K562 (cell line): ENCODE measurements at regions not wholly inside any gene's neighbourhood (a gene's known extent, or its start where the extent isn't known, plus 50 kb on each side); places are given as distances from the start of the nearest gene placed in this dataset.

Source experiments
- ATAC-seq: fragments of 200-7000 bp; cut with Tn5 transposase; 3 replicates; pipeline ENCODE4 v1.9.1; 2020; ENCODE audit warnings: moderate library complexity
- BruUV-seq: library from RNA; stranded (reverse); fragments of 400-500 nt; replicated peaks from 2 replicates; lab custom pipeline; 2021; lab: Mats Ljungman, UMichigan
- CTCF ChIA-PET: fragments of 300-600 bp; formaldehyde crosslinking; extraction: SDS; loops from one replicate; lab custom pipeline; 2021; ENCODE audit warnings: low intra/inter-chr PET ratio; lab: Yijun Ruan, JAX
- POLR2A ChIA-PET: fragments of 300-600, 350-650 bp; sonication (Branson Sonifier 250); formaldehyde crosslinking; extraction: SDS; loops from one replicate; lab custom pipeline; 2021; ENCODE audit warnings: antibody characterized with exemption, inconsistent platforms; lab: Yijun Ruan, JAX
- DNase-seq, 4 experiments: peaks; one replicate each; pipeline versions ENCODE4 v3.0.0 to v3.0.0-alpha.2; 2011 to 2018; ENCODE audit warnings: low spot score in 3 of 4, mixed read lengths in 3 of 4; ENCODE audit errors: extremely low read depth in 1 of 4
- FAIRE-seq: peaks from 2 replicates; lab custom pipeline; 2011; peaks lifted over from hg19 to GRCh38; lab: Jason Lieb, UNC
- H2AFZ ChIP-seq: 2 replicates; pipeline ENCODE4 v1.6.0; 2011; ENCODE audit warnings: low read depth, low read length, control low read depth, inconsistent platforms
- H3K27ac ChIP-seq: fragments of 200-600 bp; 3 replicates; pipeline ENCODE4 v1.8.0; 2011; ENCODE audit warnings: low read depth, mild to moderate bottlenecking, control low read depth, inconsistent platforms, low read length, moderate library complexity, mixed read lengths; ENCODE audit errors: extremely low read depth
- H3K27me3 ChIP-seq, 2 experiments: fragments of 300-600 bp in 1 of 2; 2 replicates in 1 of 2; 3 replicates in 1 of 2; pipeline versions ENCODE4 v1.6.0 to v1.8.0; 2011; ENCODE audit warnings: inconsistent platforms in 2 of 2, low read length in 2 of 2, mild to moderate bottlenecking in 1 of 2, mixed read lengths in 1 of 2, moderate library complexity in 1 of 2; ENCODE audit not compliant: control insufficient read depth in 2 of 2, insufficient read depth in 2 of 2
- H3K36me3 ChIP-seq: fragments of 300-600 bp; 3 replicates; pipeline ENCODE4 v1.8.0; 2011; ENCODE audit warnings: mild to moderate bottlenecking, low read length, inconsistent platforms; ENCODE audit not compliant: control insufficient read depth, insufficient read depth
- H3K4me1 ChIP-seq, 2 experiments: fragments of 200-600 bp in 1 of 2; replicated peaks in 1 of 2; 2 replicates in 1 of 2; 3 replicates in 1 of 2; pipeline versions ENCODE4 v1.5.1 to v1.8.0; 2011; ENCODE audit warnings: inconsistent platforms in 2 of 2, low read length in 2 of 2, mild to moderate bottlenecking in 1 of 2, mixed read lengths in 1 of 2, moderate library complexity in 1 of 2; ENCODE audit not compliant: control insufficient read depth in 2 of 2, insufficient read depth in 2 of 2
- H3K4me2 ChIP-seq: 2 replicates; pipeline ENCODE4 v1.6.1; 2011; ENCODE audit warnings: low read length, control low read depth, inconsistent platforms, mixed read lengths; ENCODE audit not compliant: insufficient read depth
- H3K4me3 ChIP-seq: fragments of 200-600 bp; sonication (generic), shearing (Covaris generic); 2 replicates; pipeline ENCODE4 v1.5.1; 2016; ENCODE audit warnings: control low read depth, inconsistent platforms
- H3K79me2 ChIP-seq: fragments of 200-600 bp; 3 replicates; pipeline ENCODE4 v1.8.0; 2011; ENCODE audit warnings: low read length, inconsistent platforms; ENCODE audit not compliant: control insufficient read depth, insufficient read depth
- H3K9ac ChIP-seq, 2 experiments: 2 replicates each; pipeline versions ENCODE4 v1.6.0 to v1.6.1; 2011; ENCODE audit warnings: low read depth in 2 of 2, low read length in 2 of 2, control low read depth in 1 of 2, inconsistent platforms in 1 of 2, mild to moderate bottlenecking in 1 of 2, mixed read lengths in 1 of 2; ENCODE audit not compliant: insufficient read depth in 1 of 2
- H3K9me1 ChIP-seq: one replicate; pipeline ENCODE4 v1.6.0; 2011; ENCODE audit warnings: inconsistent platforms, mild to moderate bottlenecking, low read length, moderate library complexity; ENCODE audit not compliant: control insufficient read depth, insufficient read depth
- H3K9me3 ChIP-seq: replicated peaks from 2 replicates; pipeline ENCODE4 v1.5.1; 2011; ENCODE audit warnings: low read depth, low read length, inconsistent platforms; ENCODE audit not compliant: control insufficient read depth, insufficient read depth
- H4K20me1 ChIP-seq: replicated peaks from 2 replicates; pipeline ENCODE4 v1.6.1; 2011; ENCODE audit warnings: low read length, inconsistent platforms, mixed read lengths; ENCODE audit not compliant: control insufficient read depth, insufficient read depth
- KAT8 ChIP-seq: fragments of 450-650 bp; IDR thresholded peaks from 2 replicates; pipeline ENCODE4 v1.6.1; 2016; ENCODE audit warnings: low read depth, mild to moderate bottlenecking
- MED1 ChIP-seq: sonication (generic); formaldehyde crosslinking; IDR thresholded peaks from 2 replicates; pipeline ENCODE4 v1.8.1; 2023; ENCODE audit warnings: missing genetic modification reagents, borderline replicate concordance
- POLR2G ChIP-seq: fragments of 200-400 bp; formaldehyde crosslinking; IDR thresholded peaks from 2 replicates; pipeline ENCODE4 v1.6.1; 2017; ENCODE audit warnings: low read depth, mild to moderate bottlenecking, antibody characterized with exemption, low read length, moderate library complexity
- RBM22 ChIP-seq: fragments of 200-400 bp; formaldehyde crosslinking; IDR thresholded peaks from 2 replicates; pipeline ENCODE4 v1.6.1; 2018; ENCODE audit warnings: low read length, low read depth; ENCODE audit not compliant: poor library complexity, severe bottlenecking
- ZNF3 ChIP-seq: fragments of 250-450 bp; sonication (Bioruptor Pico); IDR thresholded peaks from 2 replicates; pipeline ENCODE4 v1.5.0; 2021; ENCODE audit warnings: mild to moderate bottlenecking, moderate library complexity
- ZNF444 ChIP-seq: fragments of 250-450 bp; sonication (Bioruptor Pico); IDR thresholded peaks from 2 replicates; pipeline ENCODE4 v1.4.0; 2020; ENCODE audit warnings: mild to moderate bottlenecking, moderate library complexity
- WGBS: fragments of 100-300 bp; shearing (Covaris generic); methylation state at CpG from one replicate; pipeline ENCODE4 v1.1.6; 2016; ENCODE audit warnings: low coverage, mixed read lengths; ENCODE audit not compliant: insufficient coverage; ENCODE audit errors: missing lambda C conversion rate; 5-methylcytosine and 5-hydroxymethylcytosine counted together
- in situ Hi-C: fragments of 300-500 bp; cut with MboI; formaldehyde crosslinking; loops from 4 replicates; pipeline ENCODE4 v1.15.0; 2018; ENCODE audit warnings: inconsistent platforms, mixed read lengths
- intact Hi-C: fragments of 100-400 bp; cut with micrococcal nuclease; formaldehyde crosslinking; loops from 2 replicates; pipeline ENCODE4 v1.14.2; 2022
- TF ChIP-seq, protein P1 (sequence below): fragments of 250-450 bp; sonication (Bioruptor Pico); IDR thresholded peaks from 2 replicates; pipeline ENCODE4 v1.5.0; 2022; ENCODE audit warnings: mild to moderate bottlenecking
- TF ChIP-seq, protein P2 (sequence below): fragments of 450-650 bp; IDR thresholded peaks from 2 replicates; pipeline ENCODE4 v1.6.1; 2016; ENCODE audit warnings: borderline replicate concordance
- TF ChIP-seq, protein P3 (sequence below): fragments of 250-450 bp; sonication (Bioruptor Pico); IDR thresholded peaks from 2 replicates; pipeline ENCODE4 v1.8.0; 2021; ENCODE audit warnings: mild to moderate bottlenecking, moderate library complexity
- TF ChIP-seq, protein P4 (sequence below): IDR thresholded peaks from 3 replicates; pipeline ENCODE4 v1.6.1; 2011; ENCODE audit warnings: borderline replicate concordance, mild to moderate bottlenecking, moderate library complexity; ENCODE audit not compliant: insufficient read length; ENCODE audit errors: extremely low read depth
- TF ChIP-seq, protein P5 (sequence below), 2 experiments: fragments of 450-650 bp; IDR thresholded peaks; 2 replicates each; pipeline ENCODE4 v1.6.1; 2016

DNA sequence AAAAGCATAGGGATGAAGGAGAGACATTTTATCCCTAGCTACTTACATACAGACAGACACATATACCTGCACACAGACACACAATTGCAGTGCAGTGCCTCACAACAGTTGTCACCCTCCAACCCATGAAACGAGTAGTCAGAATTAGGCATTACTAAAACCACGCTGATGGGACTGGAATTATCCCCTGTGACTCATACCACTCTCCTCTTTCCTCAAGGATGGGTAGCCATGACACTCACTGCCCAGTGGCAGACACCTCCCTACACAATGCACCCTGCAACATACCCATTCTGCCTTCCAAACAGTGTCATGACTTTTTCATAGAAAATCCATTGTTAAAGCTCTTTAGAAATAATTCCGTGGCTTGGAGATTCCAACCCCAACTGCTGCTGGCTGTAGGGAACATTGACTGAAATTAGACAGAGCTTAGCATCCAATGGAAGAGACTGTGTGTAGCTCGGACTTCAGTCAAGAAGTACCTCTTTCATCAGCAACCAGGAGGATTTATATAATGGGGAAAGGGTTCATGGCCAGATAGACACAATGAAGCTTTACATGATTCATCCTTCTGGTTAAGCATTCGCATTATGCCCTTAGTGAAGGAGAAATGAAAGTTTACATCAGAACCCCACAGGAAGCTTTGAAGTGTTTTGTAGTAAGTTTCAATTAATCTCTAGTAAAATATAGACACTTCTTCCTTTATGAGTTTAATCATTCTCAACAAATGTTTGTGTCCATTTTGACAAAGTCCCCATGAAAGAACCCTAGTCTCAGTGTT is 155.2 kb downstream of the FBXO15 start:
- no peak overlapping the region for H3K4me3 ChIP-seq
- ATAC-seq (no peak), FAIRE-seq (no peak), DNase-seq (no peak)
- intact Hi-C loops = no loop called here
- in situ Hi-C loops = no loop called here
- ChIA-PET CTCF (no interaction called here), POLR2A (no interaction called here)
- no peak overlapping the region for H3K4me2 ChIP-seq
- 0% methylated on average over 4 of the region's 5 CpGs for WGBS
- no peaks in the 10 kb centered on the region for H3K79me2 ChIP-seq
- BruUV-seq = no TSS peak
- no peaks in the 10 kb centered on the region for H4K20me1 ChIP-seq
- H3K9ac ChIP-seq = no peak overlapping the region
- no peaks in the 10 kb centered on the region for H3K27me3 ChIP-seq
- no peak overlapping the region for H3K27ac ChIP-seq
- H3K9me1 ChIP-seq = no peaks in the 10 kb centered on the region
- H3K4me1 ChIP-seq = no peaks in the 10 kb centered on the region
- H3K9me3 ChIP-seq = no peaks in the 10 kb centered on the region
- H2AFZ ChIP-seq = no peak overlapping the region
- H3K36me3 ChIP-seq = no peaks in the 10 kb centered on the region
- TF ChIP-seq, protein P1, sequence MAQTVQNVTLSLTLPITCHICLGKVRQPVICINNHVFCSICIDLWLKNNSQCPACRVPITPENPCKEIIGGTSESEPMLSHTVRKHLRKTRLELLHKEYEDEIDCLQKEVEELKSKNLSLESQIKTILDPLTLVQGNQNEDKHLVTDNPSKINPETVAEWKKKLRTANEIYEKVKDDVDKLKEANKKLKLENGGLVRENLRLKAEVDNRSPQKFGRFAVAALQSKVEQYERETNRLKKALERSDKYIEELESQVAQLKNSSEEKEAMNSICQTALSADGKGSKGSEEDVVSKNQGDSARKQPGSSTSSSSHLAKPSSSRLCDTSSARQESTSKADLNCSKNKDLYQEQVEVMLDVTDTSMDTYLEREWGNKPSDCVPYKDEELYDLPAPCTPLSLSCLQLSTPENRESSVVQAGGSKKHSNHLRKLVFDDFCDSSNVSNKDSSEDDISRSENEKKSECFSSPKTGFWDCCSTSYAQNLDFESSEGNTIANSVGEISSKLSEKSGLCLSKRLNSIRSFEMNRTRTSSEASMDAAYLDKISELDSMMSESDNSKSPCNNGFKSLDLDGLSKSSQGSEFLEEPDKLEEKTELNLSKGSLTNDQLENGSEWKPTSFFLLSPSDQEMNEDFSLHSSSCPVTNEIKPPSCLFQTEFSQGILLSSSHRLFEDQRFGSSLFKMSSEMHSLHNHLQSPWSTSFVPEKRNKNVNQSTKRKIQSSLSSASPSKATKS = no peak
- TF ChIP-seq POLR2G (no peak), KAT8 (no peak), ZNF3 (CRISPR knock-in tag) (no peak), MED1 (no peak), RBM22 (no peak), ZNF444 (CRISPR knock-in tag) (no peak)
- TF ChIP-seq, protein P2, sequence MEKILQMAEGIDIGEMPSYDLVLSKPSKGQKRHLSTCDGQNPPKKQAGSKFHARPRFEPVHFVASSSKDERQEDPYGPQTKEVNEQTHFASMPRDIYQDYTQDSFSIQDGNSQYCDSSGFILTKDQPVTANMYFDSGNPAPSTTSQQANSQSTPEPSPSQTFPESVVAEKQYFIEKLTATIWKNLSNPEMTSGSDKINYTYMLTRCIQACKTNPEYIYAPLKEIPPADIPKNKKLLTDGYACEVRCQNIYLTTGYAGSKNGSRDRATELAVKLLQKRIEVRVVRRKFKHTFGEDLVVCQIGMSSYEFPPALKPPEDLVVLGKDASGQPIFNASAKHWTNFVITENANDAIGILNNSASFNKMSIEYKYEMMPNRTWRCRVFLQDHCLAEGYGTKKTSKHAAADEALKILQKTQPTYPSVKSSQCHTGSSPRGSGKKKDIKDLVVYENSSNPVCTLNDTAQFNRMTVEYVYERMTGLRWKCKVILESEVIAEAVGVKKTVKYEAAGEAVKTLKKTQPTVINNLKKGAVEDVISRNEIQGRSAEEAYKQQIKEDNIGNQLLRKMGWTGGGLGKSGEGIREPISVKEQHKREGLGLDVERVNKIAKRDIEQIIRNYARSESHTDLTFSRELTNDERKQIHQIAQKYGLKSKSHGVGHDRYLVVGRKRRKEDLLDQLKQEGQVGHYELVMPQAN = no peak
- TF ChIP-seq, protein P3, sequence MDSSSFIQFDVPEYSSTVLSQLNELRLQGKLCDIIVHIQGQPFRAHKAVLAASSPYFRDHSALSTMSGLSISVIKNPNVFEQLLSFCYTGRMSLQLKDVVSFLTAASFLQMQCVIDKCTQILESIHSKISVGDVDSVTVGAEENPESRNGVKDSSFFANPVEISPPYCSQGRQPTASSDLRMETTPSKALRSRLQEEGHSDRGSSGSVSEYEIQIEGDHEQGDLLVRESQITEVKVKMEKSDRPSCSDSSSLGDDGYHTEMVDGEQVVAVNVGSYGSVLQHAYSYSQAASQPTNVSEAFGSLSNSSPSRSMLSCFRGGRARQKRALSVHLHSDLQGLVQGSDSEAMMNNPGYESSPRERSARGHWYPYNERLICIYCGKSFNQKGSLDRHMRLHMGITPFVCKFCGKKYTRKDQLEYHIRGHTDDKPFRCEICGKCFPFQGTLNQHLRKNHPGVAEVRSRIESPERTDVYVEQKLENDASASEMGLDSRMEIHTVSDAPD = no peak
- TF ChIP-seq, protein P4, sequence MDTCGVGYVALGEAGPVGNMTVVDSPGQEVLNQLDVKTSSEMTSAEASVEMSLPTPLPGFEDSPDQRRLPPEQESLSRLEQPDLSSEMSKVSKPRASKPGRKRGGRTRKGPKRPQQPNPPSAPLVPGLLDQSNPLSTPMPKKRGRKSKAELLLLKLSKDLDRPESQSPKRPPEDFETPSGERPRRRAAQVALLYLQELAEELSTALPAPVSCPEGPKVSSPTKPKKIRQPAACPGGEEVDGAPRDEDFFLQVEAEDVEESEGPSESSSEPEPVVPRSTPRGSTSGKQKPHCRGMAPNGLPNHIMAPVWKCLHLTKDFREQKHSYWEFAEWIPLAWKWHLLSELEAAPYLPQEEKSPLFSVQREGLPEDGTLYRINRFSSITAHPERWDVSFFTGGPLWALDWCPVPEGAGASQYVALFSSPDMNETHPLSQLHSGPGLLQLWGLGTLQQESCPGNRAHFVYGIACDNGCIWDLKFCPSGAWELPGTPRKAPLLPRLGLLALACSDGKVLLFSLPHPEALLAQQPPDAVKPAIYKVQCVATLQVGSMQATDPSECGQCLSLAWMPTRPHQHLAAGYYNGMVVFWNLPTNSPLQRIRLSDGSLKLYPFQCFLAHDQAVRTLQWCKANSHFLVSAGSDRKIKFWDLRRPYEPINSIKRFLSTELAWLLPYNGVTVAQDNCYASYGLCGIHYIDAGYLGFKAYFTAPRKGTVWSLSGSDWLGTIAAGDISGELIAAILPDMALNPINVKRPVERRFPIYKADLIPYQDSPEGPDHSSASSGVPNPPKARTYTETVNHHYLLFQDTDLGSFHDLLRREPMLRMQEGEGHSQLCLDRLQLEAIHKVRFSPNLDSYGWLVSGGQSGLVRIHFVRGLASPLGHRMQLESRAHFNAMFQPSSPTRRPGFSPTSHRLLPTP = no peak
- TF ChIP-seq, protein P5, sequence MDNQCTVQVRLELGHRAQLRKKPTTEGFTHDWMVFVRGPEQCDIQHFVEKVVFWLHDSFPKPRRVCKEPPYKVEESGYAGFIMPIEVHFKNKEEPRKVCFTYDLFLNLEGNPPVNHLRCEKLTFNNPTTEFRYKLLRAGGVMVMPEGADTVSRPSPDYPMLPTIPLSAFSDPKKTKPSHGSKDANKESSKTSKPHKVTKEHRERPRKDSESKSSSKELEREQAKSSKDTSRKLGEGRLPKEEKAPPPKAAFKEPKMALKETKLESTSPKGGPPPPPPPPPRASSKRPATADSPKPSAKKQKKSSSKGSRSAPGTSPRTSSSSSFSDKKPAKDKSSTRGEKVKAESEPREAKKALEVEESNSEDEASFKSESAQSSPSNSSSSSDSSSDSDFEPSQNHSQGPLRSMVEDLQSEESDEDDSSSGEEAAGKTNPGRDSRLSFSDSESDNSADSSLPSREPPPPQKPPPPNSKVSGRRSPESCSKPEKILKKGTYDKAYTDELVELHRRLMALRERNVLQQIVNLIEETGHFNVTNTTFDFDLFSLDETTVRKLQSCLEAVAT (IDR thresholded peaks at IDR 0.05) = no peak
